Upper lobe of left lung (tissue), 4 donors: ENCODE measurements at regions not wholly inside any gene's neighbourhood (a gene's known extent, or its start where the extent isn't known, plus 50 kb on each side); places are given as distances from the start of the nearest gene placed in this dataset.

Experiments used
- CTCF ChIP-seq, 6 experiments: fragments of 450-650 bp in 4 of 6; fragments of 200-600 bp in 2 of 6; sonication (generic) in 2 of 6; IDR thresholded peaks; one replicate each; pipeline ENCODE4 v1.5.1; 2016 to 2019; ENCODE audit warnings: antibody characterized with exemption in 6 of 6
- EP300 ChIP-seq, 4 donors: sonication (generic); formaldehyde crosslinking; IDR thresholded peaks; one replicate each; pipeline ENCODE4 v1.5.1; 2017; ENCODE audit warnings: antibody characterized with exemption in 4 of 4, control low read depth in 2 of 4
- POLR2A ChIP-seq, 4 donors: fragments of 450-650 bp; IDR thresholded peaks; one replicate each; pipeline ENCODE4 v1.5.1; 2016 to 2017; ENCODE audit warnings: antibody characterized with exemption in 4 of 4, mild to moderate bottlenecking in 2 of 4
- POLR2AphosphoS5 ChIP-seq, 2 donors: sonication (generic); formaldehyde crosslinking; IDR thresholded peaks; one replicate each; pipeline ENCODE4 v1.5.1; 2017; ENCODE audit warnings: antibody characterized with exemption in 2 of 2

- no peak for TF ChIP-seq CTCF (IDR thresholded peaks at IDR 0.05)
- TF ChIP-seq POLR2A (IDR thresholded peaks at IDR 0.05) = no peak
- TF ChIP-seq POLR2AphosphoS5 (IDR thresholded peaks at IDR 0.05) = no peak
- no peak for TF ChIP-seq EP300 (IDR thresholded peaks at IDR 0.05)
These were observed 58.1 kb upstream of the TANC2 start for GRCh38 chr17:62907961-62908360.
